Fibroblast of gingiva (primary cell): ENCODE measurements at regions not wholly inside any gene's neighbourhood (a gene's known extent, or its start where the extent isn't known, plus 50 kb on each side); places are given as distances from the start of the nearest gene placed in this dataset.
A peak's percentile ranks its signal among the peaks of the same experiment; 100 is the strongest.

Experiments
- DNase-seq: peaks from one replicate; pipeline ENCODE4 v3.0.0-alpha.2; 2011; ENCODE audit warnings: low read depth

GRCh38 chr2:66382091-66382490 lies 52.8 kb upstream of the MEIS1 start:
- no peak for DNase-seq

- no peak for DNase-seq
These were observed 55.5 kb upstream of the MEIS1 start for GRCh38 chr2:66379473-66379872.

- DNase-seq: no peak
These were observed 57.1 kb upstream of the MEIS1 start for GRCh38 chr2:66377832-66378231.

- DNase-seq: no peak
These were observed 64.1 kb upstream of the MEIS1 start for GRCh38 chr2:66370824-66371223.

GRCh38 chr2:66366619-66367018 lies 68.3 kb upstream of the MEIS1 start:
- no peak for DNase-seq

- DNase-seq: peak; percentile 70
These were observed 70.2 kb upstream of the MEIS1 start for GRCh38 chr2:66364495-66365333.

- no peak for DNase-seq
These were observed 72.2 kb upstream of the MEIS1 start for GRCh38 chr2:66362701-66363100.

- DNase-seq: no peak
These were observed 88.7 kb upstream of the MEIS1 start for GRCh38 chr2:66346231-66346664.

- DNase-seq: no peak
These were observed 90.8 kb upstream of the MEIS1 start for GRCh38 chr2:66344087-66344663.

GRCh38 chr2:66343259-66343658 lies 91.7 kb upstream of the MEIS1 start:
- no peak for DNase-seq

- DNase-seq: no peak
These were observed 94.4 kb upstream of the MEIS1 start for GRCh38 chr2:66340521-66340920.

- DNase-seq: no peak
These were observed 100.5 kb upstream of the MEIS1 start for GRCh38 chr2:66334237-66335029.

GRCh38 chr2:66331176-66331575 lies 103.7 kb upstream of the MEIS1 start:
- DNase-seq: no peak

- no peak for DNase-seq
These were observed 105.8 kb upstream of the MEIS1 start for GRCh38 chr2:66329081-66329605.

GRCh38 chr2:66327066-66327740 lies 107.7 kb upstream of the MEIS1 start:
- no peak for DNase-seq

- no peak for DNase-seq
These were observed 109.9 kb upstream of the MEIS1 start for GRCh38 chr2:66324909-66325528.

GRCh38 chr2:66324356-66324755 lies 110.6 kb upstream of the MEIS1 start:
- no peak for DNase-seq

GRCh38 chr2:66323406-66323805 lies 111.5 kb upstream of the MEIS1 start:
- DNase-seq: no peak

- DNase-seq: no peak
These were observed 112.2 kb upstream of the MEIS1 start for GRCh38 chr2:66322506-66323260.

- no peak for DNase-seq
These were observed 116.8 kb upstream of the MEIS1 start for GRCh38 chr2:66318009-66318561.
